DND-41 (cell line): ENCODE measurements at regions not wholly inside any gene's neighbourhood (a gene's known extent, or its start where the extent isn't known, plus 50 kb on each side); places are given as distances from the start of the nearest gene placed in this dataset.

Experiments used
- ATAC-seq: fragments of 200-7000 bp; cut with Tn5 transposase; 3 replicates; pipeline ENCODE4 v1.9.1; 2021; ENCODE audit warnings: low read depth; ENCODE audit not compliant: insufficient read depth
- DNase-seq: peaks from one replicate; pipeline ENCODE4 v3.0.0-alpha.2; 2020
- H2AFZ ChIP-seq: 2 replicates; pipeline ENCODE4 v1.6.0; 2012; ENCODE audit warnings: low read depth, low read length
- H3K27ac ChIP-seq: 2 replicates; pipeline ENCODE4 v1.5.1; 2012; ENCODE audit warnings: low read length, inconsistent platforms
- H3K27me3 ChIP-seq: fragments of 200-600 bp; sonication (generic); 2 replicates; pipeline ENCODE4 v1.6.0; 2012; ENCODE audit warnings: low read length, mild to moderate bottlenecking, inconsistent platforms; ENCODE audit not compliant: insufficient read depth, poor library complexity
- H3K36me3 ChIP-seq: 2 replicates; pipeline ENCODE4 v1.5.1; 2012; ENCODE audit warnings: low read length, inconsistent platforms; ENCODE audit not compliant: insufficient read depth
- H3K4me1 ChIP-seq: 2 replicates; pipeline ENCODE4 v1.5.1; 2012; ENCODE audit warnings: mild to moderate bottlenecking, low read length; ENCODE audit not compliant: insufficient read depth
- H3K4me2 ChIP-seq: 2 replicates; pipeline ENCODE4 v1.6.0; 2012; ENCODE audit warnings: mild to moderate bottlenecking, moderate library complexity, low read length, inconsistent platforms; ENCODE audit not compliant: insufficient read depth
- H3K4me3 ChIP-seq, 2 experiments: fragments of 200-600 bp in 1 of 2; shearing (Covaris generic) in 1 of 2; 2 replicates each; pipeline ENCODE4 v1.5.1; 2012 to 2016; ENCODE audit warnings: inconsistent platforms in 2 of 2, low read length in 2 of 2, mild to moderate bottlenecking in 2 of 2, low read depth in 1 of 2, moderate library complexity in 1 of 2
- H3K79me2 ChIP-seq: 2 replicates; pipeline ENCODE4 v1.6.0; 2012; ENCODE audit warnings: low read length, inconsistent platforms; ENCODE audit not compliant: insufficient read depth
- H3K9ac ChIP-seq: 2 replicates; pipeline ENCODE4 v1.6.0; 2012; ENCODE audit warnings: low read depth, mild to moderate bottlenecking, inconsistent platforms, low read length, moderate library complexity
- H3K9me3 ChIP-seq: 2 replicates; pipeline ENCODE4 v1.5.1; 2012; ENCODE audit warnings: low read length, moderate library complexity, mild to moderate bottlenecking, inconsistent platforms; ENCODE audit not compliant: insufficient read depth, severe bottlenecking
- H4K20me1 ChIP-seq: 2 replicates; pipeline ENCODE4 v1.6.0; 2012; ENCODE audit warnings: low read length; ENCODE audit not compliant: insufficient read depth
- CTCF ChIP-seq: IDR thresholded peaks from 2 replicates; pipeline ENCODE4 v1.5.1; 2012; ENCODE audit warnings: borderline replicate concordance, low read length, moderate library complexity, mild to moderate bottlenecking; ENCODE audit not compliant: poor library complexity, severe bottlenecking; ENCODE audit errors: extremely low read depth
- EZH2 ChIP-seq: IDR thresholded peaks from 3 replicates; pipeline ENCODE4 v1.6.1; 2012; ENCODE audit warnings: borderline replicate concordance, low read depth, mild to moderate bottlenecking, moderate library complexity, low read length, inconsistent platforms; ENCODE audit not compliant: severe bottlenecking

GRCh38 chr9:100838857-100839256, 189.7 kb upstream of the PLPPR1 start:
- Histone ChIP-seq H3K27me3 (no peaks in the 10 kb centered on the region), H3K4me1 (no peaks in the 10 kb centered on the region), H4K20me1 (no peaks in the 10 kb centered on the region), H3K4me3 (no peak overlapping the region), H3K4me2 (no peak overlapping the region), H3K27ac (no peak overlapping the region), H3K36me3 (no peaks in the 10 kb centered on the region), H2AFZ (no peak overlapping the region), H3K9me3 (no peaks in the 10 kb centered on the region), H3K79me2 (no peaks in the 10 kb centered on the region), H3K9ac (no peak overlapping the region)
- TF ChIP-seq EZH2 = no peak
- no peak for TF ChIP-seq CTCF
- ATAC-seq = no peak
- DNase-seq = no peak

GRCh38 chr9:100848726-100849125, 179.8 kb upstream of the PLPPR1 start:
- no peak overlapping the region for H3K4me3 ChIP-seq
- TF ChIP-seq EZH2 (no peak), CTCF (no peak)
- ATAC-seq (no peak), DNase-seq (no peak)
- H3K4me1 ChIP-seq = no peaks in the 10 kb centered on the region
- no peaks in the 10 kb centered on the region for H4K20me1 ChIP-seq
- H3K9ac ChIP-seq = no peak overlapping the region
- H3K9me3 ChIP-seq = no peaks in the 10 kb centered on the region
- H3K27ac ChIP-seq = no peak overlapping the region
- no peak overlapping the region for H2AFZ ChIP-seq
- H3K4me2 ChIP-seq = no peak overlapping the region
- H3K36me3 ChIP-seq = no peaks in the 10 kb centered on the region
- no peaks in the 10 kb centered on the region for H3K79me2 ChIP-seq
- H3K27me3 ChIP-seq = no peaks in the 10 kb centered on the region

GRCh38 chr9:100852088-100852487, 176.4 kb upstream of the PLPPR1 start:
- Histone ChIP-seq H3K27ac (no peak overlapping the region), H3K27me3 (no peaks in the 10 kb centered on the region), H4K20me1 (no peaks in the 10 kb centered on the region), H3K4me2 (no peak overlapping the region), H3K36me3 (no peaks in the 10 kb centered on the region), H3K4me1 (no peaks in the 10 kb centered on the region), H3K79me2 (no peaks in the 10 kb centered on the region), H3K9me3 (no peaks in the 10 kb centered on the region), H3K4me3 (no peak overlapping the region), H3K9ac (no peak overlapping the region), H2AFZ (no peak overlapping the region)
- TF ChIP-seq CTCF (no peak), EZH2 (no peak)
- ATAC-seq (no peak), DNase-seq (no peak)

GRCh38 chr9:100856238-100856637, 172.3 kb upstream of the PLPPR1 start:
- Histone ChIP-seq H3K4me2 (no peak overlapping the region), H3K27me3 (no peaks in the 10 kb centered on the region), H3K9me3 (no peaks in the 10 kb centered on the region), H3K4me3 (no peak overlapping the region), H3K27ac (no peak overlapping the region), H2AFZ (no peak overlapping the region), H3K36me3 (no peaks in the 10 kb centered on the region), H3K4me1 (no peaks in the 10 kb centered on the region), H3K79me2 (no peaks in the 10 kb centered on the region), H3K9ac (no peak overlapping the region), H4K20me1 (no peaks in the 10 kb centered on the region)
- DNase-seq = no peak
- no peak for ATAC-seq
- TF ChIP-seq EZH2 (no peak), CTCF (no peak)
